ENCODE measurements at regions not wholly inside any gene's neighbourhood (a gene's known extent, or its start where the extent isn't known, plus 50 kb on each side); places are given as distances from the start of the nearest gene placed in this dataset.

DNA sequence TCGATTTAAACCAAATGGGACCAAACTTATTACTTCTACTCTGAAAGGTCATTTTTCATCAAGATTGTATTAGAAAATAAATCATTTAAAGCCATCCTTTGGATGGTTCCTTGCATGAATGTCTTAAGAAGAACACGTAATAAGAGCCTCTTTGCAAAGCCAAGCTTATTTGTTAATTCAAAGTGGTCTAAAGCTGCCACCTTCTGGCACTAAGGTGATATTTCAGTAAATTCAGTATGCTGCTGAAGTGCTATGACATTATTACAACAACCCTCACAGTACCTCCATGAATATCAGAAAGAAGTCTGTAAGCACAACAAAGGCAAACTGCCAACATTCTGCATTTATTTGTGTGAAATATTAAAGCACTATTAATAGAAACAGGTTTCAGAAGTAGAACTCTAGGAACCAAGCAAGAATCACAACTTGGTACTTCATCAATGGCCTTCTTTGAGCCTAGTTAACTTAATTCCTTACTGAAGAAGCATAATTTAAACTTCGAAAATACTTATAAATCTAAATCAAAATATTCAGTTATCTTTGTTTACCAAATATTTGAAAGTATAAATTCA is 53.1 kb upstream of the TYRP1 start:
- H3K4me3 ChIP-seq (replicated peaks; ENCODE audit: low read depth, low read length), result no peak overlapping the region
- DNase-seq (ENCODE audit: extremely low read depth, low read depth), result peak; percentile 17
- TF ChIP-seq, protein P1, sequence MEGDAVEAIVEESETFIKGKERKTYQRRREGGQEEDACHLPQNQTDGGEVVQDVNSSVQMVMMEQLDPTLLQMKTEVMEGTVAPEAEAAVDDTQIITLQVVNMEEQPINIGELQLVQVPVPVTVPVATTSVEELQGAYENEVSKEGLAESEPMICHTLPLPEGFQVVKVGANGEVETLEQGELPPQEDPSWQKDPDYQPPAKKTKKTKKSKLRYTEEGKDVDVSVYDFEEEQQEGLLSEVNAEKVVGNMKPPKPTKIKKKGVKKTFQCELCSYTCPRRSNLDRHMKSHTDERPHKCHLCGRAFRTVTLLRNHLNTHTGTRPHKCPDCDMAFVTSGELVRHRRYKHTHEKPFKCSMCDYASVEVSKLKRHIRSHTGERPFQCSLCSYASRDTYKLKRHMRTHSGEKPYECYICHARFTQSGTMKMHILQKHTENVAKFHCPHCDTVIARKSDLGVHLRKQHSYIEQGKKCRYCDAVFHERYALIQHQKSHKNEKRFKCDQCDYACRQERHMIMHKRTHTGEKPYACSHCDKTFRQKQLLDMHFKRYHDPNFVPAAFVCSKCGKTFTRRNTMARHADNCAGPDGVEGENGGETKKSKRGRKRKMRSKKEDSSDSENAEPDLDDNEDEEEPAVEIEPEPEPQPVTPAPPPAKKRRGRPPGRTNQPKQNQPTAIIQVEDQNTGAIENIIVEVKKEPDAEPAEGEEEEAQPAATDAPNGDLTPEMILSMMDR (IDR thresholded peaks at IDR 0.05; ENCODE audit: low read depth, low read length, missing control alignments), result peak; percentile 6

DNA sequence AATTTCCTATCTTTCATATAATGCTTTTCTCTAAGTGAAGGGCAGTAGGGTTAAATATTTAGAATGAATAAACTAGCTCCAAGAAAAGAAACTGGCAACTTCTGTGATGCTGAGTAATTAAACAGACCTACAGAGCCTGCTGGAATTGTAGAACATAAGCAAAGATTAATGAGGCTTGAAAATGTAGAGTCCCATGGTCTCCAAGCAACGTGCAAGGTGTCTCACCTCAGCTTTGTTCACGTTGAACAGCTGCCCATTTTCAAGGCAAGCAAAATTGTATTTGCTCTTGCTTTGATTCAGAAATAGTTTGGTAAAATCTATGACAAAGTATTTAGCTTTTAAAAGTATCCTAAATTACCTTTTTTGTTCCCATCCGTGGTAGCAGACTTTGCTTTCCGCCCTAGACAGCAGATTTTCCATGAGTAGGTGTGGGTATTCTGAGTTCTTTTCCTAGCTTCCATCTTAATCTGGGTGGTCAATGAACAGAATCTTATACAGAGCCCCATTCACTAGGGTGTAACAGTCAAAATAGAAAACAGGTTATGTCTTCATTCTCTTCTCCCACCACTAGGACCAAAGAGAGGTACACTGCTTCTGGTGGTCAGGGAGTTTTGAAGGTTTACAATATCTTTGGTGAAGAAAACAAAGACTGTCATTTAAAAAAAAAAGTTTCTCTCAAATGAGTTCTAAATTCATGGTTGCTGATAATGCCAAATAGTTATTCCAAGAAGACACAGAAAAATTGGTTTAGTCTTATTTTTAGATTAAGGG is 52.1 kb upstream of the TYRP1 start:
- TF ChIP-seq, protein P1 (IDR thresholded peaks at IDR 0.05; ENCODE audit: low read depth, low read length, missing control alignments), result no peak
- DNase-seq (ENCODE audit: extremely low read depth, low read depth), result no peak

More for the DNA sequence above, 52.1 kb upstream of the TYRP1 start:
- no peak overlapping the region for H3K4me3 ChIP-seq (replicated peaks; ENCODE audit: low read depth, low read length)

Data from HFF-Myc (cell line).